Ammon's horn (tissue), 1 donor: ENCODE measurements at regions not wholly inside any gene's neighbourhood (a gene's known extent, or its start where the extent isn't known, plus 50 kb on each side); places are given as distances from the start of the nearest gene placed in this dataset.
A peak's percentile ranks its signal among the peaks of the same experiment; 100 is the strongest.

ENCODE experiments used
- DNase-seq: peaks from one replicate; pipeline ENCODE4 v3.0.0-alpha.2; 2016; ENCODE audit warnings: low spot score

- no peak for DNase-seq
Measured at GRCh38 chr3:106533788-106534160, 665.0 kb upstream of the CBLB start.

GRCh38 chr3:106534206-106534605 is 665.4 kb upstream of the CBLB start:
- DNase-seq: no peak

- DNase-seq: no peak
Measured at GRCh38 chr3:106540743-106541142, 671.9 kb upstream of the CBLB start.

GRCh38 chr3:106542101-106542769 is 673.4 kb upstream of the CBLB start:
- no peak for DNase-seq

- DNase-seq: no peak
Measured at GRCh38 chr3:106552351-106553043, 683.7 kb upstream of the CBLB start.

- no peak for DNase-seq
Measured at GRCh38 chr3:106560451-106560966, 691.7 kb upstream of the CBLB start.

- no peak for DNase-seq
Measured at GRCh38 chr3:106566277-106566676, 697.5 kb upstream of the CBLB start.

- DNase-seq: no peak
Measured at GRCh38 chr3:106570426-106570825, 701.6 kb upstream of the CBLB start.

- no peak for DNase-seq
Measured at GRCh38 chr3:106573605-106574004, 704.8 kb upstream of the CBLB start.

GRCh38 chr3:106575029-106575428 is 706.2 kb upstream of the CBLB start:
- DNase-seq: no peak

GRCh38 chr3:106577241-106577640 is 708.4 kb upstream of the CBLB start:
- no peak for DNase-seq

GRCh38 chr3:106578911-106579310 is 710.1 kb upstream of the CBLB start:
- no peak for DNase-seq

GRCh38 chr3:106582151-106582550 is 713.3 kb upstream of the CBLB start:
- no peak for DNase-seq

GRCh38 chr3:106587551-106587950 is 718.7 kb upstream of the CBLB start:
- no peak for DNase-seq

GRCh38 chr3:106588739-106589138 is 719.9 kb upstream of the CBLB start:
- DNase-seq: no peak

- DNase-seq: no peak
Measured at GRCh38 chr3:106589311-106589942, 720.6 kb upstream of the CBLB start.

GRCh38 chr3:106590216-106590615 is 721.4 kb upstream of the CBLB start:
- DNase-seq: no peak

GRCh38 chr3:106593381-106593780 is 724.6 kb upstream of the CBLB start:
- no peak for DNase-seq

GRCh38 chr3:106609666-106610301 is 741.0 kb upstream of the CBLB start:
- peak; percentile 89 for DNase-seq

GRCh38 chr3:106610362-106610959 is 741.6 kb upstream of the CBLB start:
- DNase-seq: no peak

- no peak for DNase-seq
Measured at GRCh38 chr3:106611116-106611515, 742.3 kb upstream of the CBLB start.

- DNase-seq: no peak
Measured at GRCh38 chr3:106611841-106612240, 743.0 kb upstream of the CBLB start.
